22Rv1 (cell line): ENCODE measurements at regions not wholly inside any gene's neighbourhood (a gene's known extent, or its start where the extent isn't known, plus 50 kb on each side); places are given as distances from the start of the nearest gene placed in this dataset.

Experiments
- ZFX ChIP-seq: fragments of 450-650 bp; IDR thresholded peaks from 2 replicates; pipeline ENCODE4 v1.6.1; 2017; ENCODE audit warnings: antibody characterized with exemption, borderline replicate concordance
- TF ChIP-seq, protein P1 (sequence below): fragments of 450-650 bp; IDR thresholded peaks from 2 replicates; pipeline ENCODE4 v1.5.1; 2017; ENCODE audit warnings: mild to moderate bottlenecking

DNA sequence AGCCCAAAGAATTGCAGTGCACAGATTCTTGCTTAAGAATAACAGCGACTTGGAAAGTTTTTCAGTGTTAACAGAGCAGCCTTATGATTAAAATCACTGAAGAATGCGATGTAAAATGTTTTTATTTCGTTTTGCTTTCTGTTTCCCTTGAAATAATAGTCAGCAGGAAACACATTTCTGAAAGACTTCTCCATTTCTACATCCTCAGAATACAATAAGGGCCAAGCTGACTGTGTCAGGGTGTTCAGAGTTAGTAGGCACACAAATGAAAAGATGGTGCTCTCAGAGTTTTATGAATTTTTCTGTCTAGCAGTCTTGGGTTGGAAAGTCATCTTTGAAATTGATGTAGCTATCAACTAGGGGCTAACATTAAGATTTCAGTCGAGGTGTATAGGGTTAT, 582.9 kb upstream of the RBFOX1 start:
- TF ChIP-seq, protein P1, sequence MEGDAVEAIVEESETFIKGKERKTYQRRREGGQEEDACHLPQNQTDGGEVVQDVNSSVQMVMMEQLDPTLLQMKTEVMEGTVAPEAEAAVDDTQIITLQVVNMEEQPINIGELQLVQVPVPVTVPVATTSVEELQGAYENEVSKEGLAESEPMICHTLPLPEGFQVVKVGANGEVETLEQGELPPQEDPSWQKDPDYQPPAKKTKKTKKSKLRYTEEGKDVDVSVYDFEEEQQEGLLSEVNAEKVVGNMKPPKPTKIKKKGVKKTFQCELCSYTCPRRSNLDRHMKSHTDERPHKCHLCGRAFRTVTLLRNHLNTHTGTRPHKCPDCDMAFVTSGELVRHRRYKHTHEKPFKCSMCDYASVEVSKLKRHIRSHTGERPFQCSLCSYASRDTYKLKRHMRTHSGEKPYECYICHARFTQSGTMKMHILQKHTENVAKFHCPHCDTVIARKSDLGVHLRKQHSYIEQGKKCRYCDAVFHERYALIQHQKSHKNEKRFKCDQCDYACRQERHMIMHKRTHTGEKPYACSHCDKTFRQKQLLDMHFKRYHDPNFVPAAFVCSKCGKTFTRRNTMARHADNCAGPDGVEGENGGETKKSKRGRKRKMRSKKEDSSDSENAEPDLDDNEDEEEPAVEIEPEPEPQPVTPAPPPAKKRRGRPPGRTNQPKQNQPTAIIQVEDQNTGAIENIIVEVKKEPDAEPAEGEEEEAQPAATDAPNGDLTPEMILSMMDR: no peak
- TF ChIP-seq ZFX: no peak
